ENCODE measurements at regions not wholly inside any gene's neighbourhood (a gene's known extent, or its start where the extent isn't known, plus 50 kb on each side); places are given as distances from the start of the nearest gene placed in this dataset.

- TF ChIP-seq EZH2phosphoT487 (IDR thresholded peaks at IDR 0.05; ENCODE audit: borderline replicate concordance, low read depth, low read length) (no peak), CTCF (conservative IDR thresholded peaks at IDR 0.05; ENCODE audit: low read length) (no peak)
- no peaks in the 10 kb centered on the region for H3K79me2 ChIP-seq (ENCODE audit: insufficient read depth, low read depth, low read length)
- H3K9me2 ChIP-seq (ENCODE audit: insufficient read depth, low read length): no peaks in the 10 kb centered on the region
- ChIA-PET POLR2A (interaction anchor here (0.7 kb wide), 1 partner anchor 697 kb away, joined by 3 read pairs; no protein-coding TSS in a partner anchor), CTCF (ENCODE audit: unreplicated experiment) (no interaction called here)
- intact Hi-C loops (cut with micrococcal nuclease; ENCODE audit: unreplicated experiment): no loop called here
- H3K9me3 ChIP-seq (ENCODE audit: low read length): no peaks in the 10 kb centered on the region
- H3K4me3 ChIP-seq (ENCODE audit: low read depth, low read length, poor library complexity, severe bottlenecking): no peak overlapping the region
- BruUV-seq (replicated peaks): no TSS peak
- no peaks in the 10 kb centered on the region for H3K36me3 ChIP-seq (ENCODE audit: insufficient read depth, low read length)
- no peak overlapping the region for H3K27ac ChIP-seq (ENCODE audit: low read depth, low read length, poor library complexity, severe bottlenecking)
- H4K20me1 ChIP-seq (ENCODE audit: insufficient read depth, low read length): no peaks in the 10 kb centered on the region
- no peak overlapping the region for H2AFZ ChIP-seq (ENCODE audit: low read length)
- no peak for DNase-seq (ENCODE audit: low spot score)
- no peaks in the 10 kb centered on the region for H3K4me1 ChIP-seq (ENCODE audit: insufficient read depth, low read length, poor library complexity, severe bottlenecking)
- H3K4me2 ChIP-seq (ENCODE audit: low read length): no peak overlapping the region
These were observed 69.5 kb upstream of the TAS2R1 start for GRCh38 chr5:9699681-9700080.

GRCh38 chr5:9698841-9699240, 68.7 kb upstream of the TAS2R1 start:
- TF ChIP-seq CTCF (conservative IDR thresholded peaks at IDR 0.05; ENCODE audit: low read length) (no peak), EZH2phosphoT487 (IDR thresholded peaks at IDR 0.05; ENCODE audit: borderline replicate concordance, low read depth, low read length) (no peak)
- H3K79me2 ChIP-seq (ENCODE audit: insufficient read depth, low read depth, low read length): no peaks in the 10 kb centered on the region
- H4K20me1 ChIP-seq (ENCODE audit: insufficient read depth, low read length): no peaks in the 10 kb centered on the region
- H3K4me3 ChIP-seq (ENCODE audit: low read depth, low read length, poor library complexity, severe bottlenecking): no peak overlapping the region
- H2AFZ ChIP-seq (ENCODE audit: low read length): no peak overlapping the region
- no peak overlapping the region for H3K4me2 ChIP-seq (ENCODE audit: low read length)
- no peak for DNase-seq (ENCODE audit: low spot score)
- H3K4me1 ChIP-seq (ENCODE audit: insufficient read depth, low read length, poor library complexity, severe bottlenecking): no peaks in the 10 kb centered on the region
- ChIA-PET CTCF (ENCODE audit: unreplicated experiment) (no interaction called here), POLR2A (no interaction called here)
- H3K27ac ChIP-seq (ENCODE audit: low read depth, low read length, poor library complexity, severe bottlenecking): no peak overlapping the region
- H3K9me2 ChIP-seq (ENCODE audit: insufficient read depth, low read length): no peaks in the 10 kb centered on the region
- no peaks in the 10 kb centered on the region for H3K9me3 ChIP-seq (ENCODE audit: low read length)
- intact Hi-C loops (cut with micrococcal nuclease; ENCODE audit: unreplicated experiment): no loop called here
- no peaks in the 10 kb centered on the region for H3K36me3 ChIP-seq (ENCODE audit: insufficient read depth, low read length)
- BruUV-seq (replicated peaks): no TSS peak

- Histone ChIP-seq H3K36me3 (ENCODE audit: insufficient read depth, low read length) (no peaks in the 10 kb centered on the region), H3K4me2 (ENCODE audit: low read length) (no peak overlapping the region), H3K9me3 (ENCODE audit: low read length) (no peaks in the 10 kb centered on the region), H3K4me1 (ENCODE audit: insufficient read depth, low read length, poor library complexity, severe bottlenecking) (no peaks in the 10 kb centered on the region), H2AFZ (ENCODE audit: low read length) (no peak overlapping the region), H4K20me1 (ENCODE audit: insufficient read depth, low read length) (no peaks in the 10 kb centered on the region), H3K4me3 (ENCODE audit: low read depth, low read length, poor library complexity, severe bottlenecking) (no peak overlapping the region), H3K79me2 (ENCODE audit: insufficient read depth, low read depth, low read length) (no peaks in the 10 kb centered on the region), H3K9me2 (ENCODE audit: insufficient read depth, low read length) (no peaks in the 10 kb centered on the region), H3K27ac (ENCODE audit: low read depth, low read length, poor library complexity, severe bottlenecking) (no peak overlapping the region)
- BruUV-seq (replicated peaks): no TSS peak
- intact Hi-C loops (cut with micrococcal nuclease; ENCODE audit: unreplicated experiment): no loop called here
- POLR2A ChIA-PET: no interaction called here
- no peak for TF ChIP-seq CTCF (conservative IDR thresholded peaks at IDR 0.05; ENCODE audit: low read length)
- no peak for TF ChIP-seq EZH2phosphoT487 (IDR thresholded peaks at IDR 0.05; ENCODE audit: borderline replicate concordance, low read depth, low read length)
- CTCF ChIA-PET (ENCODE audit: unreplicated experiment): no interaction called here
- DNase-seq (ENCODE audit: low spot score): no peak
These were observed 68.1 kb upstream of the TAS2R1 start for GRCh38 chr5:9698125-9698826.
